ENCODE measurements at regions not wholly inside any gene's neighbourhood (a gene's known extent, or its start where the extent isn't known, plus 50 kb on each side); places are given as distances from the start of the nearest gene placed in this dataset.
"Not testable (repeated sequence)": the region's sequence is repeated elsewhere in the genome, so short reads cannot be mapped to it uniquely, and the experiment has no call there.

- H3K4me3 ChIP-seq (ENCODE audit: low read depth, low read length); DNase-seq (ENCODE audit: low read depth): not testable (repeated sequence)
Observed at GRCh38 chr22:34843743-34844142, 222.2 kb upstream of the ISX start.

GRCh38 chr22:34845391-34845790 is 220.6 kb upstream of the ISX start:
- H3K4me3 ChIP-seq (ENCODE audit: low read depth, low read length), result no peak overlapping the region
- DNase-seq (ENCODE audit: low read depth), result no peak

DNA sequence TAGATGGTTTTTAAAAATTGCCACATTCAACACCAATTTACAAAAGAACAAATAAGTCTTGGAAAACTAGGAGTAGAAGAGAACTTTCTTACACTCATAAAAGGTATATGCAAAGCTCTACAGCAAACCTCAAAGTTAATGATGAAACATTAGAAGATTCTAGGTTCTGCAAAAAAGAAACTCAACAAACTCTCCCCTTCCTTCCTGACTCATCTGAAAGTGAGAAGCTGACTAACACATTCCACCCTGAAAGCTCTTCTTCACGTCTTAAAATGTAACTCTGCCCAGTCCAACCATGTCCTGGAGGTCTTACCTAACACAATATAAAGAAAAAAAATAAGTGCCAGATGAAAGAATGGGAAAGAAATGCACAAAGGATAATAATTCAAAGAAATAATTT is 218.9 kb upstream of the ISX start:
- no peak overlapping the region for H3K4me3 ChIP-seq (ENCODE audit: low read depth, low read length)
- no peak for DNase-seq (ENCODE audit: low read depth)

DNA sequence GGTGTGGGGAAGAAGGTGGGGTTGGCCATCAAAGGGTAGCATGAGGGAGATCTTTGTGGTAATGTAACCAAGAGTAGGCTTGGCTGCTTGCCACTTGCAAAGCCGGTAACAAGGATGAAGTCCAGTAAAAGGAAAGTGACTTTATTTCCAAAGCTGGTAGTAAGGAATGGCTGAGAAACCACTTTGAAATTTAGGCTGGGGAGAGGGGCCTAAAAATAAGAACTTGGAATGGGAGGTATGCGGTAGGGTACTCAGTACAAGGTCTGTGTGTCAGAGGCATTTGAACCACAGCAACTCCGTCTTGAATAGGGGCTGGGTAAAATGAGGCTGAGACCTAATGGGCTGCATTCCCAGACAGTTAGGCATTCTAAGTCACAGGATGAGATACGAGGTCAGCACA is 216.0 kb upstream of the ISX start:
- peak; percentile 23 for DNase-seq (ENCODE audit: low read depth)
- H3K4me3 ChIP-seq (ENCODE audit: low read depth, low read length), result no peak overlapping the region

DNA sequence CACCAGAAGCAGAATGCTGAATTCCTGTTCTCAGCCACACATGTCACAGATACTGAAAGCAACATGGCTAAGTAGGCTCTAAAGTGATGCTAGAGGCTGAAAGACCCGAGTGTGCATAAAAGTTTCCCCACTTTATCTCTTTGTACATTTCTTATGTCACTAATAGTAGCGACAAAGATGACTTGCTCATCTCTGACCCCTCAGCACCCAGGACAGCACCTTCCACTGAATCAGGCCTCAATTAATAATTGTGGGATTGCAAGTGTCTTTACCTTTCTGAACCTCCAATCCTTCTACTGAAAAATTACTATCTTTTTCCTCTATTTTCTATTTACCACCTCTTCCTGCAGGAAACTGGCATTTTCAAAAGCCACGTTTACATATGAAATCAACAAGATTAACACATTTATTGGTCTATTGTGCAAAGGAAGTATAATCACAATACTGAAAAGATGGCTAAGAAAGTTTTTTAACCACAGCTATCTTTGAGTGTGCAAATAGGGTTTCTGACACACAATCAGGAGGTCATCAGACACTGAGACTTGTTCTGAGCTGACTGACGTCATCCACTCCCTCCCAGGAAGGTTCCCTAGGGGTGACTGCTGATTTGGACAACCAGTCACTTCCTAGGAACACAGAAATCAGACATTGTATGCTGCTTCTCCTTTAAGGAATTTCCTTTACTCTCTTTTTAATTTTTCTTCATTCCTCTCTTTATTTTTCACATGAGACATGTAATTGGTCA is 213.9 kb upstream of the ISX start:
- no peak overlapping the region for H3K4me3 ChIP-seq (ENCODE audit: low read depth, low read length)
- DNase-seq (ENCODE audit: low read depth), result no peak

GRCh38 chr22:34855471-34855870 is 210.5 kb upstream of the ISX start:
- DNase-seq (ENCODE audit: low read depth), result no peak
- H3K4me3 ChIP-seq (ENCODE audit: low read depth, low read length), result no peak overlapping the region

DNA sequence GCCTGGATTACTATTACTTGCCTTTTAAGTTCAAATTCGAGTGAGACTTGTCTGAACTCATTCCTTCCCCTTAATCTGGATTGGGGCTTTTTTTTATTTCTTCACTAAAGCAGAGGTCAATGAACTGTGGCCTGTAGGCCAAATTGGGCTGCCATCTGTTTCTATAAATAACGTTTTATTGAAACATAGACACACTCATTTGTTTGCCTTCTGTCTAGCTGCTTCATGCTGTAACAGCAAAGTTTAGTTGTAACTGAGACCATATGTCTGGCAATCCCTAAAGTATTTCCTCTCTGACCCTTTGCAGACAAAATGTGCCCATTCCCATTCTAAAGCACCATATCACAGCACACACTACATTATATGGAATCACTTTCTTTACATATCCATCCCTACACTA is 207.9 kb upstream of the ISX start:
- no peak overlapping the region for H3K4me3 ChIP-seq (ENCODE audit: low read depth, low read length)
- no peak for DNase-seq (ENCODE audit: low read depth)

DNA sequence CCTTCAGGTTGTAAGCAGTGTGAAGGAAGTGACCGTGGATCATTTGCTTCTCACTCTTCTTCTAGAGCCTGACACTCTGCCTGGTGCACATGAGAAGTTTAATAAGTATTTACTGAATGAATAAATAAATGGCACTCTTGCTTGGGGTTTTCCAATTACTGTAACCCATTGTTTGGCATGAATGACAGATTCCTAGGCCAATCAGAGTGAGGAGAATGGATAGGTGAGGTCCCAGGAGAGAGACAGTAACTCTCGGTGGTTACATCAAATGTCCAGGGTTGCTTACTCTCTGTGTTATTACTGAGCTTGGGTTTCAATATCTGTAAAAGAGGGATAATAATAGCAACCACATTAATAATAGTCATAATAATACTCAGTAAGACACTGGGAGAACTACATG is 204.2 kb upstream of the ISX start:
- H3K4me3 ChIP-seq (ENCODE audit: low read depth, low read length), result no peak overlapping the region
- no peak for DNase-seq (ENCODE audit: low read depth)

DNA sequence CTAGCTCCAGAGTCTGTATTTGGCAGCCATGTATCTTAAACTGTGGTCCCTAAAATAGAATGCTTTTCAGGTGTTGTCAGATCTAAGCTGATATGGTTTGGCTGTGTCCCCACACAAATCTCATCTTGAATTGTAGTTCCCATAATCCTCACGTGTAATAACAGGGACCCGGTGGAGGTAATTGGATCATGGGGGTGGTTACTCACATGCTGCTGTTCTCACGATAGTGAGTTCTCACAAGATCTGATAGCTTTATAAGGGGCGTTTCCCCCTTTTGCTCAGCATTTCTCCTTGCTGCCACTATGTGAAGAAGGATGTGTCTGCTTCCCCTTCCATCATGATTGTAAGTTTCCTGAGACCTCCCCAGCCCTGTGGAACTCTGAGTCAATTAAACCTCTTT is 199.9 kb upstream of the ISX start:
- no peak overlapping the region for H3K4me3 ChIP-seq (ENCODE audit: low read depth, low read length)

GRCh38 chr22:34866495-34867131 is 199.3 kb upstream of the ISX start:
- DNase-seq (ENCODE audit: low read depth), result no peak
- H3K4me3 ChIP-seq (ENCODE audit: low read depth, low read length), result no peak overlapping the region

More for the DNA sequence above, 199.9 kb upstream of the ISX start:
- DNase-seq (ENCODE audit: low read depth), result no peak

DNA sequence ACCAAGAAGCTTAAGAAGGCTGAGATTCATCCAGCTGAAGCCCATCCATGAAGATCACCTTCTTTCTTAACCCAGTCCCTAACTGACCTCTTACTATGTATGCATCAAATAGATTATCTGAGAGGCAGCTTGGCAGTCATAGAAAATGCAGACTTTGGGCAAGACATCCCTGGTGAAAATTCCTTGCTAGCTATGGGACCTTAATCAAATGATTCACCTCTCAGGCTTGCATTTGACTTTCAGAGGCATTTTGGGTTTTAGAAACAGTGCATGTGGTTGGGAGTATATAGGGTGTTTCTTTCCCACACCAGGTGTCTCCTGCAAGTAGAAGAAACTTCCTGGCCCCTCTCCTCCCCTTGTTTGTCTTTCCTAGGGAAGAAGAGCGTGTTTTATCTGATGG is 188.5 kb upstream of the ISX start:
- no peak overlapping the region for H3K4me3 ChIP-seq (ENCODE audit: low read depth, low read length)
- no peak for DNase-seq (ENCODE audit: low read depth)

GRCh38 chr22:34878171-34878570 is 187.8 kb upstream of the ISX start:
- no peak overlapping the region for H3K4me3 ChIP-seq (ENCODE audit: low read depth, low read length)
- no peak for DNase-seq (ENCODE audit: low read depth)

- DNase-seq (ENCODE audit: low read depth), result no peak
- H3K4me3 ChIP-seq (ENCODE audit: low read depth, low read length), result no peak overlapping the region
Observed at GRCh38 chr22:34879001-34879400, 187.0 kb upstream of the ISX start.

GRCh38 chr22:34880662-34881061 is 185.3 kb upstream of the ISX start:
- no peak for DNase-seq (ENCODE audit: low read depth)
- no peak overlapping the region for H3K4me3 ChIP-seq (ENCODE audit: low read depth, low read length)

GRCh38 chr22:34881453-34881852 is 184.5 kb upstream of the ISX start:
- no peak overlapping the region for H3K4me3 ChIP-seq (ENCODE audit: low read depth, low read length)
- DNase-seq (ENCODE audit: low read depth), result no peak

GRCh38 chr22:34885852-34886251 is 180.1 kb upstream of the ISX start:
- H3K4me3 ChIP-seq (ENCODE audit: low read depth, low read length), result no peak overlapping the region
- no peak for DNase-seq (ENCODE audit: low read depth)

DNA sequence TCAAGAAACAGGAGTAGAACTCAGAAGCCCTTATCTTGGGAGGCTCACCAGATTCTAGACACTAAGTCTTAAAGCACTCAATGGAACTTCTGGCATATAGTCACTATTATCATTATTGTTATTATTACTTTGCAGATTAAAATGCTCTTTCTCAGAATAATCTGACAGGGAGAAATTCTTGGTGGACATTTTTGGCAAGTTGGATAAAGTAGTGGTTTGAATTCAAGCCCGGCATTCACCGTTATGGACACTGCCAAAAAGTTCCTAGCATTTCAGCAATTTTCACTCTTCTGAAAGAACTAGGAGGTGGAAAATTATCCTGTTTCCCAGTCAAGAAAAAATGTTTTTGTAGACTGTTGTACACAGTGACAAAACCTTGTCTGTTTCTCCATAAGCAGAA is 179.6 kb upstream of the ISX start:
- no peak for DNase-seq (ENCODE audit: low read depth)
- no peak overlapping the region for H3K4me3 ChIP-seq (ENCODE audit: low read depth, low read length)

GRCh38 chr22:34886812-34887211 is 179.1 kb upstream of the ISX start:
- DNase-seq (ENCODE audit: low read depth), result no peak
- no peak overlapping the region for H3K4me3 ChIP-seq (ENCODE audit: low read depth, low read length)

- H3K4me3 ChIP-seq (ENCODE audit: low read depth, low read length), result no peak overlapping the region
- DNase-seq (ENCODE audit: low read depth), result no peak
Observed at GRCh38 chr22:34897126-34897525, 168.8 kb upstream of the ISX start.

- DNase-seq (ENCODE audit: low read depth), result no peak
Observed at GRCh38 chr22:34902335-34902734, 163.6 kb upstream of the ISX start.

DNA sequence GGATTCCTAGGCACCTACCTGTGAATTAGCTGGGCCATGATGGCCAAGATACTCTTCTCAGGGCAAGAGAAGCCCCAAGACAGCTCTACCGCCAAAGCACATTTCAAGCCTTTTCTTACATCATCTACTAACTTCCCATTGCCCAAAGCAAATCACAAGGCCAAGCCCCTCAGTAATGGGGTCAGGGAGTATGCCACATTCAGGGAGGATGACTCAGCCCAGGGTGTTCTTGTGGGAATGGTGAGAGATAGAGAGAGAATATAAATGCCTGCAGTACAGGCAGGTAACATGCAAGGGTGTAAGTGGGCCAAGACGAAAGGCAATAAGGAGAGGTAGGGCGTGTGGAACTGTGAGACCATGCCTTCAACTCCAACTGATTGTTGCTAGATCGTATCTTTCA is 162.5 kb upstream of the ISX start:
- DNase-seq (ENCODE audit: low read depth), result no peak
- H3K4me3 ChIP-seq (ENCODE audit: low read depth, low read length), result no peak overlapping the region

More at GRCh38 chr22:34902335-34902734, 163.6 kb upstream of the ISX start:
- H3K4me3 ChIP-seq (ENCODE audit: low read depth, low read length), result no peak overlapping the region

Measured in skeletal muscle cell (primary cell).